ENCODE measurements at regions not wholly inside any gene's neighbourhood (a gene's known extent, or its start where the extent isn't known, plus 50 kb on each side); places are given as distances from the start of the nearest gene placed in this dataset.

DNA sequence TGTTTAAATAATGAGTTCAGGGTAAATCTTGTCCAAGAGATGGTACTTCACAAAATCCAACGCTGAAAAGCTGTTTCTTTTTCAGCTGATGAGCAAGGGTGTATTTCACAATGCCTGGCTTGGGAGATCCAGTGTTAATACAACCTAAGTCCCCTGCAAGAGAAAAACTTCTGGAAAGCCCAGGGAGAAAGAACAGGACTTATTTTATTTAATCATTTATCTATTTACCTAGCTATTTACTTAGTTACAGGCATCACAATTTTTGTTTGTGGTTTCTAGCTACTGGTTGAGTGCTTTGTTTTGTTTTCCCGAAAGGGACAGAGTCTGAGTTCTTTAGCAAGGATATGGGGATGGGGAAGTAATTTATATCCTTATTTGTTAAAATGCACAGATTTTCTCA, 598.2 kb upstream of the SYT4 start:
- DNase-seq (ENCODE audit: extremely low read depth in 1 of 2, low read depth in 1 of 2), result no peak

GRCh38 chr18:43876286-43876685, 599.0 kb upstream of the SYT4 start:
- no peak for DNase-seq (ENCODE audit: extremely low read depth in 1 of 2, low read depth in 1 of 2)

DNA sequence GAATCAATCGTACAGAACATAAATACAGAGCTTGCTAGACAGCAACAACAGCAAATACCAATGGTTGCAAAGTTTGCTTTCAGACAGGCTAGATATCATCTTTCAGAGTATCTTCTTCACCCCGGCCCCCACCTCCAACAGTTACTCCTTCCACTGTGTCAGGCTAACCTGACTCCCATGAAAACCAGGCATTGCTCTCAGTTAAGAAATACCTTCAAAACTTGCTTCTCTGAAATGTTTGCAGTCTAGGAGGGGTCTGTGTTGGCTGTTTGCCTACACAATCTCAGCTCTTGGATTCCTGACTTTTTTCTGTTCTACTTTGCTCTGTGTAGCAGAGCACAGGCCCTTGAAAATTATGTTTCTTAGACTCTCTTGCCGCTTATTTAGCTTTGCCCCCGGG, 599.5 kb upstream of the SYT4 start:
- no peak for DNase-seq (ENCODE audit: extremely low read depth in 1 of 2, low read depth in 1 of 2)

DNA sequence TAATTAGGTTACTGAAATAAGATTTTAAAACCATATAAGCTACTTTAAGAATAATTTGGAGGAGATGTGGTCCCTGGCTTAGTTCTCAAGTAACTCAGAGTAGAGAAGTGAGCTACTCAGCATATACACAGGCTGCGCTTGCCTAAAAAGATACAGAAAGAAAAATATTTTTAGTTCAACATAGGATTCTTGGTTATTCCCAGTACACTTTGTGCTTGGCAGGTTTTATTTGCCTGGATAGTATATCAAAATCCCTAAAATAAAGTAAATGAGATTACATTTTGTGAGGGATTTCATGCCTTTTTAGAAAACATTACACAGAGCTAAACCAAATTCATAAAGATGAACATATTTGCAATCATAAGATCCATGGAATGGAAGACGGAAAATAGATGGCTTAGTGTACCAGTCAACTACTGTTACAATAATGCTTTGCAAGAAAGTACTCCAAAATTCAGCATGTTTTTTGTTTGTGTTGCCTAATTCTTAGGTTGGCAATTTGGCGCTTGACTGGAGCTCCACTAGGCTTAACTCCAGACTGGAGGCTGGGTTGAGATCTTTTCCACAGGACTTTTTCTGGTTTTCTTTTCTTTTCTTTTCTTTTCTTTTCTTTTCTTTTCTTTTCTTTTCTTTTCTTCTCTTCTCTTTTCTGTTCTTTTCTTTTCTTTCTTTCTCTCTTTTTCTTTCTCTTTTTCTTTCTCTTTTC, 600.5 kb upstream of the SYT4 start:
- no peak for DNase-seq (ENCODE audit: extremely low read depth in 1 of 2, low read depth in 1 of 2)

DNA sequence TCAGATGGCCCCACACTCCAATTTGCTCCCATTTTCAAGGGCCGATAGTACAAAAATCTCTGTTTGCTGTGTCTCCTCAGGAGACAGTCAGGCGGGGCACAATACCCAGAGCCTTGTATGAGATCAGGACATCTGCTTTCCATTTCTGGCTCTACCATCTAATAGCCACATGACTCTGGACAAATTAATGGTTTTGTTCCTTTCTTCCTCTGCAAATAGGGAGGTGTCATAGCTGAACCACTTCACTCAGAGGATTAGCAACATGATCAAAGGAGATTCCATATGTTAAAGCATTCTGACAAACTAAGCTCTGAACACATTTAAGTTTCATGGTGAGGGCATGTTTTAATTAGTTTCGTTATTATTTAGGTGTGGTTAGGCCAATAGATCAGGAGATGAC, 602.1 kb upstream of the SYT4 start:
- no peak for DNase-seq (ENCODE audit: extremely low read depth in 1 of 2, low read depth in 1 of 2)

GRCh38 chr18:43882358-43883055, 605.2 kb upstream of the SYT4 start:
- no peak for DNase-seq (ENCODE audit: extremely low read depth in 1 of 2, low read depth in 1 of 2)

DNA sequence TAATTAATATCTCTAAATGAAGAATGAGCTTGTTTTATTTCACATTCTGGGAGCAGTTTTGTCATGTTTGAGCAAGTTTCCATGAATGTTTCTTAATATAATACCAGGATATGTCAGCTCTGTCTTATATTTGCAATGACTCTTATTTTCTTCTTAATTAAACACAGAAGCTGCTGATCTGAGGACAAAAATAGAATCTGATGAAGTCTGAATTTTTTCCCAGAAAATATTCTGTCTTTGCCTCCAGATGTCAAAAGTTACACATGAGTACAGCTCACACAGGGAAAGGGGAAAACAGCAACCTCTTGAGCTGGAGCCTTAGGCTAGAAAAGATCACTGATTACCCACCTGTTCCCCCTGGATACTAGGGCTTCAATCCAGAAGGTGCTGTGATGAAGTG, 606.6 kb upstream of the SYT4 start:
- DNase-seq (ENCODE audit: extremely low read depth in 1 of 2, low read depth in 1 of 2), result no peak

DNA sequence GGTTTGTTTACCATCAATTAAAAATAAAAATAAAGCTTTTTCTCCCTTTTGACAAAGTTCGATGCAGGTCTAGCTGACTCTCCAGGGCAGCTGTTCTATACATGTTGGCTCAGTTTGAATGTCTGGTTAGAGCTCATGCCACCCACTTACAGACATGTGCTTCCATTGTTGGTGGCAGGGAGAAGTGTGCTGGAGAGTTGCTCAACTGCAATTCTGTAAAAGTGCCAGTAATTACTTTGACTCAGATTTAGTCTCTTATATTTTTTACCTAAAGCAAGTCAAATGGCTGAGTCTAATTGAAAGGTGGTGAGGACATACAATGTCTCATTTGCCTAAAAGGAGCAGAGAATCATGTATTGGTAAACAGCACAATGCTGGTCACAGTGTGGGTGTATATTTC, 609.1 kb upstream of the SYT4 start:
- no peak for DNase-seq (ENCODE audit: extremely low read depth in 1 of 2, low read depth in 1 of 2)

- no peak for DNase-seq (ENCODE audit: extremely low read depth in 1 of 2, low read depth in 1 of 2)
These were observed 610.2 kb upstream of the SYT4 start for GRCh38 chr18:43887491-43887890.

- DNase-seq (ENCODE audit: extremely low read depth in 1 of 2, low read depth in 1 of 2), result no peak
These were observed 611.3 kb upstream of the SYT4 start for GRCh38 chr18:43888598-43888997.

- no peak for DNase-seq (ENCODE audit: extremely low read depth in 1 of 2, low read depth in 1 of 2)
These were observed 615.8 kb upstream of the SYT4 start for GRCh38 chr18:43893001-43893637.

DNA sequence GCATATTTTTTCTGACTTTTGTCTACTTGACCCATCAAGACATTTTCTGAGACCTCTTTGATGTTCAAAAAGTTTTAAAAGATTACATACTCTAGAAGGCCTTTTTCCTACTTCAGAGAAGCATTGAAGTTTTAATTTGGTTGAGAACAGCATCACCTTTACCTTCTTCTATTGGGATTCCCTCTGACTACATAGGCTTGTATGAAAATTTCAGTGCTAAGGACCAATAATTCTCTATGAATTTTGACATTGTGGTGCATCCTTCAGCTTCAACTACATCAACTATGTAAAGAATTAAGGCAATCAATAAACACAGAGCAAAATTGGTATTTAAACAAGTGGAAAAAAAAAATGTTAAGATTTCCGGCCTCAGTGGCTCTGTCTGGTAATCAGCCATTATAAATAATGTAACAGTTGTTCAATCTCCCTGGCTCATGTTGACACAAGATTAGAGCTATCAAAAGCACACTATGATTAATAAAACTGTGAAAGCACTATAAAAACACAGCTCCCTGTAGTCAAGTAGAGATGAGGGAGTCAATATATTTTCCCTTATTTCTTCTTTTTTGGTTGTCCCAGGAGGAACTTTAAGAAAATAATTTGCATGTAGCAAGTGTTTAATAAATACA, 627.0 kb upstream of the SYT4 start:
- DNase-seq (ENCODE audit: extremely low read depth in 1 of 2, low read depth in 1 of 2), result no peak

GRCh38 chr18:43914018-43914417, 636.7 kb upstream of the SYT4 start:
- no peak for DNase-seq (ENCODE audit: extremely low read depth in 1 of 2, low read depth in 1 of 2)

DNA sequence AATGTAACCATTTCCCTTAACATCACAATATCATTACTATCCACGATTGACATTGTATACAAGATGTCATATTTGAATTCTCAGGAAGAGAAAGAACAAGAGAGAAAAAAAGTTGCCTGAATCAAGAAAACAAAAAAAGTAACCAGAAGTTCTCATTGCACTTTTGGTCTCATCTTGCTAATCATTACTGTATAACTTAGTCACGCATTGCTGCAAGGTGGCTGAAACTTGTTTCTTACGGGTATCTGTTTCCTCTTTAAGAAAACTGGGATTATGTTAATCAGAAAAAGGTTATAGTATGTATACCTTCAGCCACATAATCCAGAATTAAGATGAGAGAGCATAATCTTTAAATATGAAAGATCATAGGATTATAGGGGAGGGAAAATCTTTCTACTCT, 639.7 kb upstream of the SYT4 start:
- no peak for DNase-seq (ENCODE audit: extremely low read depth in 1 of 2, low read depth in 1 of 2)

DNA sequence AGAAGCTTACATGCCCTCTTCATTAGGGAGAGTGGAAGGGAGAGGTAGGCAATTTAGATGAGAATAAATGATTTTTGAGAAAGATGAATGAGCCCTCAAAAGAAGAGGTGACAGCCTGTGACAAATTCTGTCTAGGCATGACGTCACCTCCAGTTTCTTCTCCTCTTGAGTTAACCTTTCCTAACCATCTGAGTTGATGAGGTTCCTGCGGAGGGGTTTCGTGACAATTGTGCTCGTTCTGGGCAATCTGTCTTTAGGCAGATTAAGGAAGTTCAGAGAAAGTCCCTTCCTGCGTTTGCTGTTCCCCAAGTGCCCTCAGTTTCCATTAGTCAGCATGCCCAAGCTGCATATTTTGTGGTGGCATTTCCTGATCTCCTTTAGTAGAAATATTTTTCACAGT, 640.2 kb upstream of the SYT4 start:
- no peak for DNase-seq (ENCODE audit: extremely low read depth in 1 of 2, low read depth in 1 of 2)

DNA sequence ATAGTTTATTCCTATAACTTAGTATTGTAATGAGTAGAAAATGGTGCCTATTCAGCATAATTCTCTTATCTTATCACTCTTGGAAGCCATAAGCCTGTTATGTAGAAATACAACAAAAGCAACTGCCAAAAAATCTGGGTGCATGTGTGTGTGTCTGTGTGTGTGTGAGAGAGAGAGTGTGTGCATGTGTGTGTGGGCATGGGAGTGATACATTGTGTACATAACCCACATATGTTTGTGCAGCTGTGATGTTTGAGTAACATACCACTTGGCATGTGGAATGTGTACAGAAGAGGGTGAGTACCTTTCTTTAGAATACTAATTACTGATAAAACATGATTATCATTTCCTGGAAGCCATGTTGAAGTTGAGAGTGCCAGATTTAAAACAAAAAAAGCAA, 642.3 kb upstream of the SYT4 start:
- DNase-seq (ENCODE audit: extremely low read depth in 1 of 2, low read depth in 1 of 2), result no peak

DNA sequence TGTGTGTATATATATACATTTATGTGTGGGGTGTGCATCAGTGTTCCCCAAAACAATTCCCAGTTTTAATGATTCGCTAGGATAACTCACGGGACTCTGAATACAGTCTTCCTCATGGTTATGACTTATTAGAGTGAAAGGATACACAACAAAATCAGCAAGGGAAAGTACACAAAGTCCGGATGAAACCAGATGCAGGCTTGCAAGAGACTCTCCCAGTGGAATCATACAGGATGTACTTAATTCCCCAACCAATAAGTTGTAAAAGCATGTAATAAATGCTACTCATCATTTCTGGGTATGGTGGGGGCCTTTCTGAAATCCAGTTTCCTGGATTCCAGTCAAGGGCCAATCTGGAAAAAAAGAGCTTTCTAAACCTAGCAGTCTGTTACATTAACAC, 654.1 kb upstream of the SYT4 start:
- no peak for DNase-seq (ENCODE audit: extremely low read depth in 1 of 2, low read depth in 1 of 2)

DNA sequence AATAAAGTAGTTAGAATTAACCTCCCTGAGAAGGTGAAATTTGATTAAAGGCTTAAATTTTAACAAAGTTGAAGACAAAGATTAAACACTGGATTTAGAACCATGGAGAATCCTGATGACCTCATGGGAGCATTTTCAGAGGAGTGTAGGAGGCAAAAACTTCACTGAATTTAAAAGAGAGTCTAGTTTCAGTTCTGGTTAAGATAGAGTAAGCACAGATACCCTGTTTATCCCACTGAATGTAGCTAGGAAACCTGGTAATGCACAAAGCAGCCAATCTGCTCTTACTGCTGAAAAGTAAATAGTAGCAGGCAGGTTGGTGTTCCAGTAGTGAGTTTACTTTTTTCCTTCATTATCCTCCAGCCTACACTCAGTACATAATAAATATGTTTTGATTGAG, 654.9 kb upstream of the SYT4 start:
- no peak for DNase-seq (ENCODE audit: extremely low read depth in 1 of 2, low read depth in 1 of 2)

DNA sequence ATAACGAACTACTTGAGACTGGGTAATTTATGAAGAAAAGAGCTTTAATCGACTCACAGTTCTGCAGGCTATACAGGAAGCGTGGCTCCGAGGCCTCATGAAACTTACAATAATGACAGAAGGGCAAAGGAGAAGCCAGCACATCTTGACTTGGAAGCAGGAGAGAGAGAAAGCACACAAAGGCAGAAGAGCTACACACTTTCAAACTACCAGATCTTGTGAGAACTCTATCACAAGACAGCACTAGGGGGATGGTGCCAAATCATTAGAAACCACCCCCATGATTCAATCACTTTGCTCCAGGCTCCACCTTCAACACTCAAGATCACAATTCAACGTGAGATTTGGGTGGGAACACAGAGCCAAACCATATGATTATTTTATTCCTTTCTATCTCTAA, 655.9 kb upstream of the SYT4 start:
- no peak for DNase-seq (ENCODE audit: extremely low read depth in 1 of 2, low read depth in 1 of 2)

DNA sequence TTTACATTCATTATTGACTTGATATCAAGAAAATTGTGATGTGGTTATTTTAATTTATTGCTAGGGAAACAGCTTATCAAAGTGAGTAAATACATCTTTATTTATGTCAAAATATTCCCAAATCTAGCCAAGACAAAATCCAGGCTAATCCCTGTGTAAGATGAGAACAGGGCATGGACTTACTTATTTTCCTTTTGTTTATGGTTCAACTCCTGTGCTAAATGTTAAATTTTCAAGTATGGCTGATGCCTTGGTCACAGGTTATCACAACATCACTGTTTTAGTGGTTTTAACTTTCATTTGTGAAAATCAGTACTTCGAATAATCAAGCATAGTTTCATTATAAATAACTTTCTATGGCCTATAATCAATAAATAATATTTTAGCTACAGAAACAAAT, 657.0 kb upstream of the SYT4 start:
- no peak for DNase-seq (ENCODE audit: extremely low read depth in 1 of 2, low read depth in 1 of 2)

DNA sequence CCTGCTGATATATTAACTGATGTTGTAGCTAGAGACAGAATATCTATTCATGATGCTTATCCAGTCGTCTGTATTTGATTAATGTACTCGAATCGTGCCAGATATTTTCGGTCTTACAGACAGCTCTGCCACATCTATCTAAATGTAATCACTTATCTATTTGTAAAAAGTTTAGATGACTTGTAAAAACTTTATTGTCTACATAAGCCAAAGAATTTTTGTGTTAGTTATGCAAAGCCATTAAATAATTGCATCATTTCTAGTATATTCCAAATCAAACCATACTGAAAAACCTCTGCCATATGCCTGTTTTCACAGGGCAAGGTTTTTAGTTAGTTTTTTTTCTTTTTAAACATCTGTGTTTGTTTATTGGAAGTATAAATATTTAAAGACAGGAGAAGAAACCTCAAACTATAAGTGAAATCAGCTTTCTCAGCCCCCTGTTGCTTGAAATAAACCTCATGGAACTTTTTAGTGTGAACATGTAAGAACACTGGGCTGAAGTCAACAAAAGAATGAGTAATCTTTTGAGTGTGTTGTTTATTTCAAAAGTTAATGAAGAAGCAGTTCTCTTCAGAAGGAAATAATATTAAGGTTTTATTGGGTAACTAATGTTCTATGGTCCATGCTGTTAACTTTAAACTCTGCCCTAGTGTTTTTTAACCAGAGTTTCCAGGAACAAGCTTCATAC, 657.6 kb upstream of the SYT4 start:
- no peak for DNase-seq (ENCODE audit: extremely low read depth in 1 of 2, low read depth in 1 of 2)

Measured in activated CD8-positive, alpha-beta memory T cell treated with anti-CD3 and anti-CD28 coated beads for 1 hour (primary cell).